ENCODE measurements at regions not wholly inside any gene's neighbourhood (a gene's known extent, or its start where the extent isn't known, plus 50 kb on each side); places are given as distances from the start of the nearest gene placed in this dataset.

DNA sequence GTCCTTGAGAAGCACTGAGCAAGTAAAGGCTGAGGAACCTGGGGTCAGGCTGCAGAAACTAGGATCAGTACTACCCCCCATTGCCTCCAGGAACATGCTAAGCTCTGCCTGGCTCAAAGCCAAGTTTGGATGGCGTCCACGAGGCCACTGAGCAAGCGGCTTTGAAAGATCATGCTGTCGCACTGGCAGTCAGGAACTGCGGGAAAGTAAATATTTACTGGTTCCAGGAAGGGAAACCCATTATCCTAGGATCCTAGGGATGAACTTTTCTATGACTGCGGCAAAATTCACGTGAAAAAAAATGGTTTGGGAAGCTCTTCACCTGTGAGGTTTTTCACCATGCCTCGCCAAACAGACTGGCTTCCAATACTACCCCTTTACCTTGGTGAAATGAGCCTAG is 75.3 kb upstream of the PJA2 start:
- TF ChIP-seq, protein P1, sequence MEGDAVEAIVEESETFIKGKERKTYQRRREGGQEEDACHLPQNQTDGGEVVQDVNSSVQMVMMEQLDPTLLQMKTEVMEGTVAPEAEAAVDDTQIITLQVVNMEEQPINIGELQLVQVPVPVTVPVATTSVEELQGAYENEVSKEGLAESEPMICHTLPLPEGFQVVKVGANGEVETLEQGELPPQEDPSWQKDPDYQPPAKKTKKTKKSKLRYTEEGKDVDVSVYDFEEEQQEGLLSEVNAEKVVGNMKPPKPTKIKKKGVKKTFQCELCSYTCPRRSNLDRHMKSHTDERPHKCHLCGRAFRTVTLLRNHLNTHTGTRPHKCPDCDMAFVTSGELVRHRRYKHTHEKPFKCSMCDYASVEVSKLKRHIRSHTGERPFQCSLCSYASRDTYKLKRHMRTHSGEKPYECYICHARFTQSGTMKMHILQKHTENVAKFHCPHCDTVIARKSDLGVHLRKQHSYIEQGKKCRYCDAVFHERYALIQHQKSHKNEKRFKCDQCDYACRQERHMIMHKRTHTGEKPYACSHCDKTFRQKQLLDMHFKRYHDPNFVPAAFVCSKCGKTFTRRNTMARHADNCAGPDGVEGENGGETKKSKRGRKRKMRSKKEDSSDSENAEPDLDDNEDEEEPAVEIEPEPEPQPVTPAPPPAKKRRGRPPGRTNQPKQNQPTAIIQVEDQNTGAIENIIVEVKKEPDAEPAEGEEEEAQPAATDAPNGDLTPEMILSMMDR (IDR thresholded peaks at IDR 0.05; ENCODE audit: low read length): no peak
- no peak for TF ChIP-seq EZH2 (optimal IDR thresholded peaks at IDR 0.05; ENCODE audit: low read depth, low read length)
